ENCODE measurements at regions not wholly inside any gene's neighbourhood (a gene's known extent, or its start where the extent isn't known, plus 50 kb on each side); places are given as distances from the start of the nearest gene placed in this dataset.

DNA sequence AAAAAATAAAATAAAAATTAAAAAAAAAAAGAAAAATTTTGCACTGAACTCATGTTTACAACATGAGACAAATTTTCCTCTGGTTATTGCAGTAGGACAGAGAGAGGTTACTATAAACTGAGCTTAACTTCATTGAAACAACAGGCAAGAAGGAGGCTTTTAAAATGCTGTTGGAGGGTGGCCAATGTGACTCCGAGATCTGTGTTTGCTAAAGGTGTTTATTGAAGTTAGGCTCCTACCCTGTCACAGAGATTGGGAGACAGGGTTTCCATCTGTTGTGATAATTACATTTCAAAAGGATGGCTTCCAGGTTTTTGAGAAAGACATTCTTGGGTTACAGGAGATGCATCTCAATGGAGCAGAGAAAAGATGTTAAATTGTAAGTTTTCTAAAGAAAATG lies 370.5 kb upstream of the HS3ST1 start:
- TF ChIP-seq, protein P1, sequence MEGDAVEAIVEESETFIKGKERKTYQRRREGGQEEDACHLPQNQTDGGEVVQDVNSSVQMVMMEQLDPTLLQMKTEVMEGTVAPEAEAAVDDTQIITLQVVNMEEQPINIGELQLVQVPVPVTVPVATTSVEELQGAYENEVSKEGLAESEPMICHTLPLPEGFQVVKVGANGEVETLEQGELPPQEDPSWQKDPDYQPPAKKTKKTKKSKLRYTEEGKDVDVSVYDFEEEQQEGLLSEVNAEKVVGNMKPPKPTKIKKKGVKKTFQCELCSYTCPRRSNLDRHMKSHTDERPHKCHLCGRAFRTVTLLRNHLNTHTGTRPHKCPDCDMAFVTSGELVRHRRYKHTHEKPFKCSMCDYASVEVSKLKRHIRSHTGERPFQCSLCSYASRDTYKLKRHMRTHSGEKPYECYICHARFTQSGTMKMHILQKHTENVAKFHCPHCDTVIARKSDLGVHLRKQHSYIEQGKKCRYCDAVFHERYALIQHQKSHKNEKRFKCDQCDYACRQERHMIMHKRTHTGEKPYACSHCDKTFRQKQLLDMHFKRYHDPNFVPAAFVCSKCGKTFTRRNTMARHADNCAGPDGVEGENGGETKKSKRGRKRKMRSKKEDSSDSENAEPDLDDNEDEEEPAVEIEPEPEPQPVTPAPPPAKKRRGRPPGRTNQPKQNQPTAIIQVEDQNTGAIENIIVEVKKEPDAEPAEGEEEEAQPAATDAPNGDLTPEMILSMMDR (IDR thresholded peaks at IDR 0.05; ENCODE audit: low read depth, low read length): no peak
- H3K4me3 ChIP-seq (replicated peaks in 1 of 2; ENCODE audit: low read depth in 2 of 2, low read length in 2 of 2): no peak overlapping the region
- no peak for DNase-seq (ENCODE audit: low read depth in 2 of 2)

DNA sequence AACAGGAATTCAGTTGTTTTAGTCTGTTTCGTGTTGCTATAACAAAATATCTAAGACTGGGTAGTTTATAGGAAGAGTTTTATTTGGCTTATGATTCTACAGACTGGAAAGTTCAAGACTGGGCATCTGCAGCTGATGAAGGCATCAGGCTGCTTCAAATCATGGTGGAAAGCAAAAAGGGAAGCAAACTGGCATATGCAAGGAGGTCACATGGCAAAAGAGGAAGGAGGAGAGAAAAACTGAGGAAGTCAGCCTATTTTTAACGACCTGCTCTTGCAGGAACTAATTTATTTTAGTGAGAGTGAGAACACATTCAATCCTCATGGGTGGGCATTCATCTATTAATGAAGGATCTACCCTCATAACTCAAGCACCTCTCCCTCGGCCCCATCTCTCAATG lies 363.1 kb upstream of the HS3ST1 start:
- H3K4me3 ChIP-seq (replicated peaks in 1 of 2; ENCODE audit: low read depth in 2 of 2, low read length in 2 of 2): no peak overlapping the region
- DNase-seq (ENCODE audit: low read depth in 2 of 2): no peak
- TF ChIP-seq, protein P1 (IDR thresholded peaks at IDR 0.05; ENCODE audit: low read depth, low read length): no peak

DNA sequence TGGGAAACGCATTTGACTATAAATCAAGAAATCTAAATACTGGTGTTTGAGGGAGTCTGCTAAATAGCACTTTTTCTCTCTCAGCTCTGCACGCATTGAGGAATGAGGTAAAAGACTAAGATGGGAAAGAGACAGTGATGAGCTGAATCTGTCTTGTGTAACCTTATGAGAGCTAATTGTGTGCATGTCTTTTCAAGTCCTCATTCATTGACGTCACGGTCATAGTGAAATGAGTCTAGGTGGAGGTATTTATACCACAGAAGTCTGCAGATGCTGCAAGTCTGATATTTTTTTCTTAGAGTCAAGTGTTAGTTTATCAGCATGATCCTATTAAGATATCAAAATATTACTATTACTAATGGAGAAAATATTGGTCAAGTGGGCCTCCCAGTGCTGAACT lies 361.5 kb upstream of the HS3ST1 start:
- H3K4me3 ChIP-seq (replicated peaks in 1 of 2; ENCODE audit: low read depth in 2 of 2, low read length in 2 of 2): no peak overlapping the region
- TF ChIP-seq, protein P1 (IDR thresholded peaks at IDR 0.05; ENCODE audit: low read depth, low read length): no peak

DNA sequence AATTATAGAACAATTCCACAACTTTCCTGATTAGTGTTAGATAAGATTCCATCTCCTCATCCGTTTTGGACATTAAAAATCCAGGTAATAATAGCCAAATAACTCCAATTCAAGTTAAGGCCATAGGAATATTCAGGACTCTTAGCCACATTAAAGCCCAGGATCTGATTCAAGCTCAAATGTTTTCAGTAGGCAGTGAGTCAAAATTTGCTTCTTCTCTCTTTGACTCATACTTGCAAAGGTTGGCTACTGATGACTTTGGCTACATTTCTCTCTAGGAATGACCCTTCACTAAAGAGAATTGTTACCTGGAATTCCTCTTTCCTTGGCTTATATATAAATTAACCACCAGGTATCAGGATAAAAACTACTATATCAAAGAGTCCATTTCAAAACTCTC lies 354.9 kb upstream of the HS3ST1 start:
- H3K4me3 ChIP-seq (replicated peaks in 1 of 2; ENCODE audit: low read depth in 2 of 2, low read length in 2 of 2): no peak overlapping the region
- TF ChIP-seq, protein P1 (IDR thresholded peaks at IDR 0.05; ENCODE audit: low read depth, low read length): no peak
- DNase-seq (ENCODE audit: low read depth in 2 of 2): no peak

More for the DNA sequence above, 361.5 kb upstream of the HS3ST1 start:
- DNase-seq (ENCODE audit: low read depth in 2 of 2): no peak

DNA sequence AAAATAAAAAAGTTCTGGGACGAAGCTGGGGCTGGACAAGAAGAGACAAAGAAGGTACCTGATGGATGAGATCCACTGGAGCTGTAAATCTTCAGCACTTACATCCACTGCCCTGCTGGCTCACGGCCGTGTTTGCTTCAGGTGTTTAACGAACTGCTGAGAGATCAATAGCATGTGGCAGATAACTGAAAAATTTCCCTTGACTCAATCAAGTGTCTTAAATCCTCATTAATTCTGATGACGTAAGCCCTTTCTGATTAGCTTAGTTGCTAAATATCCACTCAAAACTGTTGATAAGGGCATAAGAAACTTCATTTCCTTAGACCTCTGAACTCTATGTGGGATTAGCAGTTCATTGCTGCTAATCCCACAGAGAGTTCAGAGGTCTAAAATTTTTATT lies 354.2 kb upstream of the HS3ST1 start:
- no peak for DNase-seq (ENCODE audit: low read depth in 2 of 2)
- no peak overlapping the region for H3K4me3 ChIP-seq (replicated peaks in 1 of 2; ENCODE audit: low read depth in 2 of 2, low read length in 2 of 2)
- TF ChIP-seq, protein P1 (IDR thresholded peaks at IDR 0.05; ENCODE audit: low read depth, low read length): no peak

DNA sequence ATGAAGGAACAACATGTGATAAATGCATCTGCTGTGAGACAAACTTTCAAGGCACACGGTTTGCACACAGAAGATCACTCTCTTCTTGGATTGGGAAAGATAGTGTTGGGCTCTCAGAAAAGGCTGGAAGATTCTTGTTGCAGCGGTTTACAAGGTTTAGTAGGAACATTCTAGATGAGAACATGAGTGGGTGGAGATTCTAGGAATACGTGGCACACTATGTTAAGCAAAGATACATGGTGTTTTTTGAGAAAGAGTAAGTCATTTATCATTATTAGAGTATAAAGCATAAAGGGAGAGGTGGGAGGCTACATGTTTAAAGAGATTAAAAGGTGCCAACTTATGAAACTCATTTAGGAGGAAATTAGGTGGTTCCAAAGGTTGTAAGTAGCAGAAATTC lies 348.8 kb upstream of the HS3ST1 start:
- H3K4me3 ChIP-seq (replicated peaks in 1 of 2; ENCODE audit: low read depth in 2 of 2, low read length in 2 of 2): no peak overlapping the region
- no peak for DNase-seq (ENCODE audit: low read depth in 2 of 2)
- TF ChIP-seq, protein P1 (IDR thresholded peaks at IDR 0.05; ENCODE audit: low read depth, low read length): no peak

DNA sequence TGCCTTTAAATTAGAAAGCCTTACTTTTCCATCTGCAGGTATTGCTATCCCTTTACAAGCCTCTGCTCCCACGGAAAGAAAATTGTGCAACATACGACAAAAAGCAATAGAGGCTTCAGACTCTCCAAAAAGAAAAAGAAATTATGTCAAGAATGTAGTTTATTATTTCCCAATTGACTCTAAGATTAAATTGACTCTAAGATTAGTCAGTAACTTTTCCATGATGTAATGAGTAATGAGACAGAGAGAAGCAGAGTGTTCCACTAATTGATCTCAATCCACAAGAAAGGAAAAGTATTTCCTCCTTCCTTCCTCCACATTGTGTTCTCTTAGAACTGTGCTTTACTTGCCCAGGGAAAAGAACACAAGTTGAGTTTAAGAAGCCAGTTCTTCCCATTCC lies 345.7 kb upstream of the HS3ST1 start:
- DNase-seq (ENCODE audit: low read depth in 2 of 2): peak; percentile 34 to 81
- TF ChIP-seq, protein P1 (IDR thresholded peaks at IDR 0.05; ENCODE audit: low read depth, low read length): no peak
- H3K4me3 ChIP-seq (replicated peaks in 1 of 2; ENCODE audit: low read depth in 2 of 2, low read length in 2 of 2): no peak overlapping the region

All from cardiac fibroblast (primary cell).